ENCODE measurements at regions not wholly inside any gene's neighbourhood (a gene's known extent, or its start where the extent isn't known, plus 50 kb on each side); places are given as distances from the start of the nearest gene placed in this dataset.

DNA sequence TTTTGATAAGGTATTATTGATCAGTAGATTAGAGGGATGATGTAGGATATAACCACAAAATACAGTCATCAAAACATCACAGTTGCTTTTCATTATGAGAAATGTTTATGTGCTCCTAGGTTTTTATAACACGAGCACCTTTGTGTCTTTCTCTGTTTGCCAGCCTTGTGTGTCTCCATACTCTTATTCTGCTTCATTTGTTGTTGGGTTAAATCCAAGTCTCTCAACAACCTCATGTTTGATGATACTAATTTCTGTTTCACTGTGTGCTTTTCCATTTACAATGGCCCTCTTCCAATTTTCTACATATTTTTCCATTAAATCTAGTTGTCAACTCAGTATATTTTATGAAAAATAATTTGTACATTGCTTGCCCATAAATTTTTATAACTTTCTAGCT is 107.7 kb upstream of the POU2AF2 start:
- H3K36me3 ChIP-seq (ENCODE audit: control insufficient read depth, insufficient read depth, low read length) = no peaks in the 10 kb centered on the region

DNA sequence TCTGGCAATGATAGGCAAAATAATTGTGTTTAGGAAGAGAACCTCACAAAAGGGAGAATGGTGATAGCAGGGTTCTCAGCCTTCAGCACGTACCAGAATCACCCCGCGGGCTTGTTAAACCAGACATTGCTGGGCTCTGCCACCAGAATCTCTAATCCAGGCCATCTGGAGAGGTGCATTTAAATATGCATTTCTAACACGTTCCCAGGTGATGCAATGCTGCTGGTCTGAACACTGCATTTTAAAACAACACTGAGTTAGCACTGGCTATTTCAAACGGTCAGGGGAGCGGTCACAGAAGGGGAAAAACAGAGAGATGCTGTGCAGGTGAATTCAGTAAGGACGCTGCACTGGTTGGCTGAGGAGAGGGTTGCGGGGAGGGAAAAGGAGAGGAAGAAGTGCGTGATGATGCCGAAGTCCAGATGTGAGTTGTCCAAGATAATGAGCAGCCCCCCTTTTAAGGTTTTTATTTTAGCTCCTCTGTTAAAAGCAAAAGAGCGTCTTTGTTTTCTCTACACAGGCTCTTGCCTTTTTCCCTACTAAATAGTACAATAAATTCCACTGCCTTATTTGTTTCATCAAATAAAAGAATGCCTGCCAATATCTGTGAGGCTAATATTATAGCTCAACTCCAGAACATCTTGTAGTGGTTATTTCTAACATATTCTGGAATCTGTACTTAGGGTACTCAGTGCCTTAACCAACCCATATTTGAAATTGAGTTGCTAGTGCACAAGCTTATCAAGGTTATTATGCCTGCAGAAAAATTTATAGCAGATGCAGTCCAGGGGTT is 109.6 kb upstream of the POU2AF2 start:
- Histone ChIP-seq H3K27me3 (ENCODE audit: control insufficient read depth, insufficient read depth, low read length) (no peaks in the 10 kb centered on the region), H3K36me3 (ENCODE audit: control insufficient read depth, insufficient read depth, low read length) (no peaks in the 10 kb centered on the region), H3K4me3 (ENCODE audit: low read depth, low read length) (no peak overlapping the region)
- TF ChIP-seq, protein P1, sequence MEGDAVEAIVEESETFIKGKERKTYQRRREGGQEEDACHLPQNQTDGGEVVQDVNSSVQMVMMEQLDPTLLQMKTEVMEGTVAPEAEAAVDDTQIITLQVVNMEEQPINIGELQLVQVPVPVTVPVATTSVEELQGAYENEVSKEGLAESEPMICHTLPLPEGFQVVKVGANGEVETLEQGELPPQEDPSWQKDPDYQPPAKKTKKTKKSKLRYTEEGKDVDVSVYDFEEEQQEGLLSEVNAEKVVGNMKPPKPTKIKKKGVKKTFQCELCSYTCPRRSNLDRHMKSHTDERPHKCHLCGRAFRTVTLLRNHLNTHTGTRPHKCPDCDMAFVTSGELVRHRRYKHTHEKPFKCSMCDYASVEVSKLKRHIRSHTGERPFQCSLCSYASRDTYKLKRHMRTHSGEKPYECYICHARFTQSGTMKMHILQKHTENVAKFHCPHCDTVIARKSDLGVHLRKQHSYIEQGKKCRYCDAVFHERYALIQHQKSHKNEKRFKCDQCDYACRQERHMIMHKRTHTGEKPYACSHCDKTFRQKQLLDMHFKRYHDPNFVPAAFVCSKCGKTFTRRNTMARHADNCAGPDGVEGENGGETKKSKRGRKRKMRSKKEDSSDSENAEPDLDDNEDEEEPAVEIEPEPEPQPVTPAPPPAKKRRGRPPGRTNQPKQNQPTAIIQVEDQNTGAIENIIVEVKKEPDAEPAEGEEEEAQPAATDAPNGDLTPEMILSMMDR (IDR thresholded peaks at IDR 0.05; ENCODE audit: insufficient read depth, low read length, poor library complexity, severe bottlenecking) = no peak
- no peak for DNase-seq (ENCODE audit: low read depth)

More for the DNA sequence above, 107.7 kb upstream of the POU2AF2 start:
- no peaks in the 10 kb centered on the region for H3K27me3 ChIP-seq (ENCODE audit: control insufficient read depth, insufficient read depth, low read length)
- DNase-seq (ENCODE audit: low read depth) = no peak
- TF ChIP-seq, protein P1 (IDR thresholded peaks at IDR 0.05; ENCODE audit: insufficient read depth, low read length, poor library complexity, severe bottlenecking) = no peak
- no peak overlapping the region for H3K4me3 ChIP-seq (ENCODE audit: low read depth, low read length)

DNA sequence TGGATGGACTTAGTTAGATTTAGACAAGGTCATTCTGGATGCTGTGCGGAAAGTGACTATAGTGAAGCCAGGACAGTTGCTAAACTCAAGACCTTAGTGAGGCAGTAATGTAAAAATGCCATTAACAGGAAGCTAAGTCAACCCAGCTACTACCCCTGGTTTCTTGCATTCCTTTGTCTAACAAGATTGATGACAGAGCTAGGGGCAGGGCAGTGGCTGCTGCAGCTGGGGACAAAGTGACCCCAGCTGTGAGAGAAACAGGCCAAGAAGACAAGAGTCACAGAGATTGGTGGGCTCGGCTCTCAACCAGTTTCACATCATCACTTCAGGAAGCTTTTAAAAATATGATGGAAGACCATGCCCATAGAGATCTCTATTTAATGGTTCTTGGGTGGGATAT is 110.4 kb upstream of the POU2AF2 start:
- H3K36me3 ChIP-seq (ENCODE audit: control insufficient read depth, insufficient read depth, low read length) = no peaks in the 10 kb centered on the region
- DNase-seq (ENCODE audit: low read depth) = no peak
- TF ChIP-seq, protein P1 (IDR thresholded peaks at IDR 0.05; ENCODE audit: insufficient read depth, low read length, poor library complexity, severe bottlenecking) = no peak
- no peak overlapping the region for H3K4me3 ChIP-seq (ENCODE audit: low read depth, low read length)
- H3K27me3 ChIP-seq (ENCODE audit: control insufficient read depth, insufficient read depth, low read length) = no peaks in the 10 kb centered on the region

DNA sequence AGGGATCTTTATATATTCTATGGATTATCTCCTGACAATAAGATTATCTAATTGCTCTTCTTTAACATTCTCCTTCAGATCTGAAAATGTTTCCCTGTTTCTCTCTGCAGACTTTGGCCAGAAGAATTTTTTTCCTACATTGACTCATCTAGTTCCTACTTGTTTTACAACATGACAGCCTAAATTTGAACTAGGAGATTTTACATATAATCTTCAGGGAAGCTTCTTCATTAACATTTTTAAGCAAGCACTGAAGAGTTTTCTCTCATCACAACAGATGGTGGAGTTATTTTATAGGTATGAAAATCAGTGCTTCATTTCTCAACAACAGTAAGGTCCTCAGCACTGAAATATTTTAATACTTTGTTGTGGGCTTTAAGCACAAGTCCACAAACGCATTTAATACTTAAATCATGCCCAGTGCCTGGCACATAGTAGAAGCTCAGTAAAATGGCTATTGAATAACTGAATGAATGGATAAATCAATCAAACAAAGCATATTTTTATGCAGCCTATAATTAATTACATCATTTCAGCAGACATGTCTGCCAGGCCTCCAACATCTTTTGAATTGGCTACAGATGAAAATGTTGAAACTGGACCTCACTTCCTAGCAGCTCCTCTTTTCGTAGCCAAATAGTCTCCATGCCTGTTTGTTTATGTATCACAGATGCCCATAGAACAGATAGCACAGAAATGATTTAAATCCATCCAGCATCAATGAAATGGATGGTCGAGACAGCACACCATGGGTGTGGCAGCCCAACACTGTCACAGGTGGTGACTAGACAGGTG is 117.3 kb upstream of the POU2AF2 start:
- Histone ChIP-seq H3K36me3 (ENCODE audit: control insufficient read depth, insufficient read depth, low read length) (no peaks in the 10 kb centered on the region), H3K4me3 (ENCODE audit: low read depth, low read length) (no peak overlapping the region), H3K27me3 (ENCODE audit: control insufficient read depth, insufficient read depth, low read length) (no peaks in the 10 kb centered on the region)
- TF ChIP-seq, protein P1 (IDR thresholded peaks at IDR 0.05; ENCODE audit: insufficient read depth, low read length, poor library complexity, severe bottlenecking) = no peak
- no peak for DNase-seq (ENCODE audit: low read depth)

DNA sequence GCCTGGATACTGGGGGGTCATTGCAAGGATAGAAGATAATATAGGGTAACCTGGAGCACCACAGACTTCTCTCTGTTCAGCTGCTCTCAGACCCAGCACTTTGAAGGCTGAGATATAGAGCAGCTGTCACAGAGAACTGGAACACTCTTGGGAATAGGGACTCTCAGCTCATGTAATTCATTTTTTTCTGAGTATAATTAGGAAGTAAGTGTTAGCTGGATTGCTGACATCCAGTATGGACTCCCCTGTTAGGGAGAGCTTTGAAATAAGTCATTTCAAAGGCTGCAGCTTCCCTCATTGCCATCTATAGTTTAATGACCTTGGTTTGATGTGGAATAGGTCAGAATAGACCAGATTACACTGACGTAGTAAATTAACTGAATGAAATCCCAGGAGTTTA is 120.8 kb upstream of the POU2AF2 start:
- DNase-seq (ENCODE audit: low read depth) = no peak
- TF ChIP-seq, protein P1 (IDR thresholded peaks at IDR 0.05; ENCODE audit: insufficient read depth, low read length, poor library complexity, severe bottlenecking) = no peak
- Histone ChIP-seq H3K27me3 (ENCODE audit: control insufficient read depth, insufficient read depth, low read length) (no peaks in the 10 kb centered on the region), H3K4me3 (ENCODE audit: low read depth, low read length) (no peak overlapping the region), H3K36me3 (ENCODE audit: control insufficient read depth, insufficient read depth, low read length) (no peaks in the 10 kb centered on the region)
